B cell (primary cell): ENCODE measurements at regions not wholly inside any gene's neighbourhood (a gene's known extent, or its start where the extent isn't known, plus 50 kb on each side); places are given as distances from the start of the nearest gene placed in this dataset.

Source experiments
- ATAC-seq: fragments of 200-7000 bp; cut with Tn5 transposase; one replicate; pipeline ENCODE4 v1.10.0; 2021; ENCODE audit warnings: low read depth, mild to moderate bottlenecking, moderate number of reproducible peaks, moderate library complexity
- CTCF ChIA-PET: fragments of 350-600 bp; sonication (Branson Sonifier 250); formaldehyde crosslinking; loops from one replicate; lab custom pipeline; 2021; ENCODE audit warnings: antibody characterized with exemption, inconsistent platforms; lab: Charles Lee
- POLR2A ChIA-PET: fragments of 350-600 bp; sonication (Branson Sonifier 250); formaldehyde crosslinking; loops from one replicate; lab custom pipeline; 2021; ENCODE audit warnings: antibody characterized with exemption; lab: Charles Lee
- DNase-seq: peaks from one replicate; pipeline ENCODE4 v3.0.0; 2013
- H2AFZ ChIP-seq: 2 replicates; pipeline ENCODE4 v1.6.1; 2012; ENCODE audit warnings: mild to moderate bottlenecking, low read depth, low read length; ENCODE audit not compliant: insufficient read depth, poor library complexity, severe bottlenecking
- H3K27ac ChIP-seq, 2 donors: 1 replicate in 1 of 2; 2 replicates in 1 of 2; pipeline ENCODE4 v1.5.1; 2012 to 2013; ENCODE audit warnings: low read length in 2 of 2, mild to moderate bottlenecking in 2 of 2, moderate library complexity in 1 of 2
- H3K27me3 ChIP-seq, 4 experiments: fragments of 200-600 bp in 1 of 4; sonication (generic) in 1 of 4; replicated peaks in 1 of 4; 1 replicate in 2 of 4; 2 replicates in 2 of 4; pipeline versions ENCODE4 v1.6.1 to v1.7.0; 2013 to 2016; ENCODE audit warnings: low read length in 3 of 4, mild to moderate bottlenecking in 2 of 4, mixed read lengths in 1 of 4, moderate library complexity in 1 of 4; ENCODE audit not compliant: insufficient read depth in 4 of 4, control insufficient read depth in 3 of 4; ENCODE audit errors: control extremely low read depth in 1 of 4
- H3K36me3 ChIP-seq, 2 experiments: replicated peaks in 1 of 2; 1 replicate in 1 of 2; 2 replicates in 1 of 2; pipeline versions ENCODE4 v1.6.1 to v1.7.1; 2013; ENCODE audit warnings: low read length in 1 of 2; ENCODE audit not compliant: insufficient read depth in 2 of 2, control insufficient read depth in 1 of 2; ENCODE audit errors: control extremely low read depth in 1 of 2, extremely low read depth in 1 of 2
- H3K4me1 ChIP-seq, 2 donors: fragments of 200-600 bp in 1 of 2; sonication (generic) in 1 of 2; 1 replicate in 1 of 2; 2 replicates in 1 of 2; pipeline versions ENCODE4 v1.5.1 to v1.6.1; 2013 to 2017; ENCODE audit warnings: low read length in 2 of 2; ENCODE audit not compliant: control insufficient read depth in 2 of 2, insufficient read depth in 2 of 2
- H3K4me2 ChIP-seq: replicated peaks from 2 replicates; pipeline ENCODE3; 2012; ENCODE audit warnings: mild to moderate bottlenecking, low read depth, low read length; ENCODE audit not compliant: poor library complexity, severe bottlenecking
- H3K4me3 ChIP-seq, 5 experiments: fragments of 200-600 bp in 1 of 5; sonication (generic) in 1 of 5; 1 replicate in 3 of 5; 2 replicates in 2 of 5; pipeline versions ENCODE4 v1.5.1 to v1.7.0; 2011 to 2016; ENCODE audit warnings: low read length in 4 of 5, mild to moderate bottlenecking in 4 of 5, low read depth in 2 of 5, control low read depth in 1 of 5, moderate library complexity in 1 of 5; ENCODE audit not compliant: insufficient read depth in 1 of 5; ENCODE audit errors: control extremely low read depth in 1 of 5, extremely low read depth in 1 of 5
- H3K79me2 ChIP-seq: fragments of 200-600 bp; sonication (generic); one replicate; pipeline ENCODE4 v1.6.0; 2016; ENCODE audit warnings: low read length; ENCODE audit not compliant: control insufficient read depth, insufficient read depth
- H3K9ac ChIP-seq: fragments of 200-600 bp; sonication (generic); 2 replicates; pipeline ENCODE4 v1.6.1; 2017; ENCODE audit warnings: mild to moderate bottlenecking, low read length, moderate library complexity
- H3K9me3 ChIP-seq, 3 donors: one replicate each; pipeline versions ENCODE4 v1.6.1 to v1.7.1; 2013; ENCODE audit warnings: low read length in 2 of 3; ENCODE audit not compliant: control insufficient read depth in 2 of 3, insufficient read depth in 1 of 3; ENCODE audit errors: control extremely low read depth in 1 of 3
- H4K20me1 ChIP-seq: 2 replicates; pipeline ENCODE4 v1.6.0; 2012; ENCODE audit warnings: mild to moderate bottlenecking, low read length; ENCODE audit not compliant: insufficient read depth, control insufficient read depth, poor library complexity, severe bottlenecking
- H3K27ac Mint-ChIP-seq: one replicate; pipeline ENCODE4 v1.8.0; 2021; ENCODE audit warnings: mixed read lengths
- H3K27me3 Mint-ChIP-seq: one replicate; pipeline ENCODE4 v1.8.0; 2021; ENCODE audit warnings: mixed read lengths
- H3K4me1 Mint-ChIP-seq: one replicate; pipeline ENCODE4 v1.8.0; 2021; ENCODE audit warnings: mixed read lengths
- H3K4me3 Mint-ChIP-seq: one replicate; pipeline ENCODE4 v1.8.0; 2021; ENCODE audit warnings: mixed read lengths
- H3K9me3 Mint-ChIP-seq: one replicate; pipeline ENCODE4 v1.8.0; 2022; ENCODE audit warnings: mixed read lengths; ENCODE audit not compliant: insufficient read depth
- EZH2 ChIP-seq: IDR thresholded peaks from 2 replicates; pipeline ENCODE4 v1.6.1; 2012; ENCODE audit warnings: borderline replicate concordance, low read depth, mild to moderate bottlenecking, moderate library complexity, low read length; ENCODE audit not compliant: insufficient read depth, poor library complexity, severe bottlenecking
- WGBS: methylation state at CpG from one replicate; pipeline ENCODE4 v1.1.5; 2013; ENCODE audit warnings: missing lambda C conversion rate; ENCODE audit not compliant: insufficient coverage; 5-methylcytosine and 5-hydroxymethylcytosine counted together
- intact Hi-C: fragments of 100-400 bp; cut with micrococcal nuclease; formaldehyde crosslinking; loops from one replicate; pipeline ENCODE4 v1.10.0; 2022
- TF ChIP-seq, protein P1 (sequence below): fragments of 200-600 bp; IDR thresholded peaks from one replicate; pipeline ENCODE4 v1.8.0; 2022; ENCODE audit warnings: antibody characterized with exemption, mild to moderate bottlenecking

DNA sequence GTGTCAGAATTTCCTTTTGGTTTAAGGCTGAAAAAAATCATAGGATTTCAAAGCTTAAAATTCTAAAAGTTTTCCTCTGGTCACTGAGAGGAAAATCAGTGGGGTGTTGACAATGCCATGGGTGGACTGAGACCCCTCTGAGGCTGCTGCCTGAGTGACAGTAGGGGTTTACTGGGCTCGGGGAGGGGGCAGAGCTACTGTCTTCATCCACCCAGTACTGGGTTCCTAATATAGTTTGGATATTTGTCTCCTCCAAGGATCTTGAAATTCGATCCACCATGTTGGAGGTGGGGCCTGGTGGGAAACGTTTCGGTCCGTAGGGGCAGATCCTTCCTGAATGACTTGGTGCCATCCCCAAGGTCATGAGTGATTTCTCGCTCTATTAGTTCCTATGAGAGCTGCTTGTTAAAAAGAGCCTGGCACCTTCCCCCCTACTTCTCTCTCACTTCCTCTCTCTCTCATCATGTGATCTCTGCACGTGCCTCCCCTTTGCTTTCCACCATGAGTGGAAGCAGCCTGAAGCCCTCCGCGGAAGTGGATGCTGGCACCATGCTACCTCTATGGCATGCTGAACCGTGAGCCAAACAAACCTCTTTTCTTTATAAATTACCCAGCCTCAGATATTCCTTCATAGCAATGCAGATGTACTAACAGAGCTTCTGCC, 72.3 kb downstream of the MAP10 start:
- H3K79me2 ChIP-seq, result no peaks in the 10 kb centered on the region
- H3K9me3 Mint-ChIP-seq, result peaks cover 2% of the 10 kb centered on the region
- H3K9ac ChIP-seq, result no peak overlapping the region
- no peaks in the 10 kb centered on the region for H3K36me3 ChIP-seq
- peaks cover 0 to 4% (median 0%) of the 10 kb centered on the region in 3 donors for H3K9me3 ChIP-seq
- WGBS, result 76% methylated on average over 7 of the region's 10 CpGs
- no peaks in the 10 kb centered on the region for H3K4me1 Mint-ChIP-seq
- no peak overlapping the region for H3K4me2 ChIP-seq
- H3K27ac Mint-ChIP-seq, result no peak overlapping the region
- POLR2A ChIA-PET, result no interaction called here
- ATAC-seq (no peak), DNase-seq (no peak)
- H3K4me1 ChIP-seq, result no peaks in the 10 kb centered on the region
- TF ChIP-seq EZH2, result no peak
- TF ChIP-seq, protein P1, sequence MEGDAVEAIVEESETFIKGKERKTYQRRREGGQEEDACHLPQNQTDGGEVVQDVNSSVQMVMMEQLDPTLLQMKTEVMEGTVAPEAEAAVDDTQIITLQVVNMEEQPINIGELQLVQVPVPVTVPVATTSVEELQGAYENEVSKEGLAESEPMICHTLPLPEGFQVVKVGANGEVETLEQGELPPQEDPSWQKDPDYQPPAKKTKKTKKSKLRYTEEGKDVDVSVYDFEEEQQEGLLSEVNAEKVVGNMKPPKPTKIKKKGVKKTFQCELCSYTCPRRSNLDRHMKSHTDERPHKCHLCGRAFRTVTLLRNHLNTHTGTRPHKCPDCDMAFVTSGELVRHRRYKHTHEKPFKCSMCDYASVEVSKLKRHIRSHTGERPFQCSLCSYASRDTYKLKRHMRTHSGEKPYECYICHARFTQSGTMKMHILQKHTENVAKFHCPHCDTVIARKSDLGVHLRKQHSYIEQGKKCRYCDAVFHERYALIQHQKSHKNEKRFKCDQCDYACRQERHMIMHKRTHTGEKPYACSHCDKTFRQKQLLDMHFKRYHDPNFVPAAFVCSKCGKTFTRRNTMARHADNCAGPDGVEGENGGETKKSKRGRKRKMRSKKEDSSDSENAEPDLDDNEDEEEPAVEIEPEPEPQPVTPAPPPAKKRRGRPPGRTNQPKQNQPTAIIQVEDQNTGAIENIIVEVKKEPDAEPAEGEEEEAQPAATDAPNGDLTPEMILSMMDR, result no peak
- no peak overlapping the region for H3K4me3 ChIP-seq
- H3K27me3 Mint-ChIP-seq, result peaks cover 3% of the 10 kb centered on the region
- no peak overlapping the region for H3K4me3 Mint-ChIP-seq
- H2AFZ ChIP-seq, result no peak overlapping the region
- no peak overlapping the region for H3K27ac ChIP-seq
- no peaks in the 10 kb centered on the region for H4K20me1 ChIP-seq
- CTCF ChIA-PET, result no interaction called here
- H3K27me3 ChIP-seq, result no peaks in the 10 kb centered on the region
- intact Hi-C loops, result no loop called here

DNA sequence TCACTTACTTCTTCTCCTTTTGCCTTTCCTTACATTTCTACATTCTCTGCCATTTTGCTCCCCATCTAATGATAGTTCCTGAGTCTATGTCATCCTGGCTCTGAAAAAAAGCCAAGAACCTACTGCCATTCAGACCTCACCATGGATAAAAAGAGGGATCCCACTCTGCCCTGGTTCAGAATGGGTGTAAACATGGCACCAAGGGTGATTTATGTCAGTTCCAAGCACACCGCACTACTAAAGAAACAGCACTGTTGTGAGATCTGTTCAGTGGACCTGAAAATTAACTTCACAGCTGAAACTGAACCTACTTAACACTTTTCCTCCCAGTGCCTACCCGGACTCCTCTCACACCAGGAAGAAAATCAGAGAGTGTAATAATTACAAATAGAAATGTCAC, 72.3 kb upstream of the NTPCR start:
- POLR2A ChIA-PET, result no interaction called here
- Mint-ChIP-seq H3K27me3 (no peaks in the 10 kb centered on the region), H3K4me3 (no peak overlapping the region), H3K9me3 (peaks cover 2% of the 10 kb centered on the region), H3K27ac (no peak overlapping the region), H3K4me1 (no peaks in the 10 kb centered on the region)
- Histone ChIP-seq H3K79me2 (no peaks in the 10 kb centered on the region), H3K4me1 (no peaks in the 10 kb centered on the region), H4K20me1 (no peaks in the 10 kb centered on the region), H3K27ac (no peak overlapping the region), H3K9me3 (peaks cover 0 to 4% (median 0%) of the 10 kb centered on the region in 3 donors), H3K36me3 (no peaks in the 10 kb centered on the region), H3K9ac (no peak overlapping the region), H3K4me3 (no peak overlapping the region), H3K27me3 (no peaks in the 10 kb centered on the region), H2AFZ (no peak overlapping the region), H3K4me2 (no peak overlapping the region)
- DNase-seq (no peak), ATAC-seq (no peak)
- TF ChIP-seq, protein P1, result no peak
- no peak for TF ChIP-seq EZH2
- CTCF ChIA-PET, result no interaction called here
- 80% methylated on average over 2 of the region's 2 CpGs for WGBS
- intact Hi-C loops, result no loop called here
